HEK293 (cell line): ENCODE measurements at regions not wholly inside any gene's neighbourhood (a gene's known extent, or its start where the extent isn't known, plus 50 kb on each side); places are given as distances from the start of the nearest gene placed in this dataset.
"Not testable (repeated sequence)": the region's sequence is repeated elsewhere in the genome, so short reads cannot be mapped to it uniquely, and the experiment has no call there.

Experiments
- CTCF ChIA-PET: fragments of 350-600 bp; formaldehyde crosslinking; extraction: SDS; loops from one replicate; lab custom pipeline; 2021; ENCODE audit warnings: antibody characterized with exemption; lab: Yijun Ruan, JAX
- POLR2A ChIA-PET: fragments of 300-600 bp; formaldehyde crosslinking; extraction: SDS; loops from one replicate; lab custom pipeline; 2020; ENCODE audit warnings: antibody characterized with exemption, inconsistent platforms; lab: Yijun Ruan, JAX
- H3K27ac ChIP-seq: fragments of 200-500 bp; sonication (Bioruptor generic); 2 replicates; pipeline ENCODE4 v1.5.1; 2014; ENCODE audit warnings: low read depth, low read length, control low read depth, inconsistent platforms; ENCODE audit errors: extremely low read depth
- H3K36me3 ChIP-seq, 2 experiments: fragments of 200-500 bp in 1 of 2; sonication (Bioruptor generic) in 1 of 2; 1 replicate in 1 of 2; 2 replicates in 1 of 2; pipeline ENCODE4 v1.5.1; 2014 to 2017; ENCODE audit warnings: inconsistent platforms in 2 of 2, low read length in 2 of 2; ENCODE audit not compliant: control insufficient read depth in 2 of 2, insufficient read depth in 1 of 2
- H3K4me1 ChIP-seq: fragments of 200-500 bp; sonication (Bioruptor generic); 2 replicates; pipeline ENCODE4 v1.5.1; 2014; ENCODE audit warnings: mild to moderate bottlenecking, low read length, inconsistent platforms; ENCODE audit not compliant: control insufficient read depth, insufficient read depth
- H3K4me3 ChIP-seq: 2 replicates; pipeline ENCODE4 v1.5.1; 2011; ENCODE audit warnings: low read depth, mild to moderate bottlenecking, control low read depth, low read length, moderate library complexity
- H3K9me3 ChIP-seq: fragments of 200-500 bp; sonication (Bioruptor generic); 2 replicates; pipeline ENCODE4 v1.5.1; 2014; ENCODE audit warnings: low read depth, low read length, inconsistent platforms; ENCODE audit not compliant: control insufficient read depth, insufficient read depth
- GFI1B ChIP-seq: fragments of 450-650 bp; formaldehyde crosslinking; IDR thresholded peaks from 2 replicates; pipeline ENCODE4 v1.5.1; 2016; ENCODE audit warnings: missing biosample characterization, missing genetic modification characterization
- GLI4 ChIP-seq: fragments of 450-650 bp; formaldehyde crosslinking; IDR thresholded peaks from 2 replicates; pipeline ENCODE4 v1.5.1; 2016; ENCODE audit warnings: missing biosample characterization, missing genetic modification characterization
- GLIS2 ChIP-seq: fragments of 450-650 bp; formaldehyde crosslinking; IDR thresholded peaks from 2 replicates; pipeline ENCODE4 v1.5.1; 2016; ENCODE audit warnings: missing biosample characterization, missing genetic modification characterization
- IKZF3 ChIP-seq: fragments of 450-650 bp; IDR thresholded peaks from 2 replicates; pipeline ENCODE4 v1.5.0; 2018; ENCODE audit warnings: missing biosample characterization, mild to moderate bottlenecking, missing genetic modification characterization, moderate library complexity
- ZNF2 ChIP-seq: fragments of 450-650 bp; formaldehyde crosslinking; IDR thresholded peaks from 2 replicates; pipeline ENCODE4 v1.5.1; 2016; ENCODE audit warnings: missing biosample characterization, missing genetic modification characterization
- ZNF239 ChIP-seq: fragments of 450-650 bp; formaldehyde crosslinking; IDR thresholded peaks from 2 replicates; pipeline ENCODE4 v1.5.1; 2016; ENCODE audit warnings: missing biosample characterization, missing genetic modification characterization
- ZNF335 ChIP-seq: fragments of 450-650 bp; formaldehyde crosslinking; conservative IDR thresholded peaks from 2 replicates; pipeline ENCODE4 v1.5.1; 2016; ENCODE audit warnings: missing biosample characterization, missing genetic modification characterization
- ZNF366 ChIP-seq: fragments of 450-650 bp; formaldehyde crosslinking; conservative IDR thresholded peaks from 2 replicates; pipeline ENCODE4 v1.5.1; 2016; ENCODE audit warnings: missing biosample characterization, missing genetic modification characterization
- ZNF48 ChIP-seq: fragments of 450-650 bp; formaldehyde crosslinking; IDR thresholded peaks from 2 replicates; pipeline ENCODE4 v1.5.1; 2016; ENCODE audit warnings: missing biosample characterization, missing genetic modification characterization
- ZNF654 ChIP-seq: fragments of 450-650 bp; formaldehyde crosslinking; IDR thresholded peaks from 2 replicates; pipeline ENCODE4 v1.5.1; 2016; ENCODE audit warnings: low read depth, missing biosample characterization, missing genetic modification characterization
- ZNF830 ChIP-seq: fragments of 450-650 bp; IDR thresholded peaks from 2 replicates; pipeline ENCODE4 v1.5.0; 2018; ENCODE audit warnings: missing biosample characterization, missing genetic modification characterization, low read depth, mild to moderate bottlenecking, moderate library complexity
- TF ChIP-seq, protein P1 (sequence below): fragments of 450-650 bp; formaldehyde crosslinking; conservative IDR thresholded peaks from 2 replicates; pipeline ENCODE4 v1.5.1; 2016; ENCODE audit warnings: low read depth, missing biosample characterization, missing genetic modification characterization
- TF ChIP-seq, protein P2 (sequence below): fragments of 450-650 bp; formaldehyde crosslinking; IDR thresholded peaks from 2 replicates; pipeline ENCODE4 v1.5.1; 2017; ENCODE audit warnings: missing biosample characterization, missing genetic modification characterization
- TF ChIP-seq, protein P3 (sequence below): IDR thresholded peaks from 2 replicates; pipeline ENCODE4 v1.6.1; 2011; ENCODE audit warnings: mild to moderate bottlenecking, low read depth, low read length, borderline replicate concordance

DNA sequence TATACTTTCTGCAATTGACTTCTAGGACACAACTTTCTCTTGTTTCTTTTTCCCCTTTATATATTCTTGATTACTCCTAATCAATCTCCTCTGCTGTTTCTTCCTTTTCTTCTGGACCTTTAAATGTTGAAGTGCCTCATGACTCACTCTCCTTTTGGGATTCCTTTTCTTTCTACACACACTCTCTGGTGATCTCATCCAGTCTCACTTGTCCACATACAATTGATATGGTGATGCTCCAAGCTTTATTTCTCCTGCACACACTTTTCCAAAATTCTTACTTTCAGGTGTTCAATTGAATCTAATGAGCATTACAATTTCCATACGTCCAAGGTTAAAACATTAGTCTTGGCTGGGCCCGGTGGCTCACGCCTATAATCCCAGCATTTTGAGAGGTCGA lies 794.8 kb upstream of the EPHA5 start:
- no peak for TF ChIP-seq IKZF3 (tag by site-specific recombination)
- TF ChIP-seq GLIS2 (tag by site-specific recombination) = no peak
- no peak for TF ChIP-seq GLI4 (tag by site-specific recombination)
- TF ChIP-seq, protein P1, sequence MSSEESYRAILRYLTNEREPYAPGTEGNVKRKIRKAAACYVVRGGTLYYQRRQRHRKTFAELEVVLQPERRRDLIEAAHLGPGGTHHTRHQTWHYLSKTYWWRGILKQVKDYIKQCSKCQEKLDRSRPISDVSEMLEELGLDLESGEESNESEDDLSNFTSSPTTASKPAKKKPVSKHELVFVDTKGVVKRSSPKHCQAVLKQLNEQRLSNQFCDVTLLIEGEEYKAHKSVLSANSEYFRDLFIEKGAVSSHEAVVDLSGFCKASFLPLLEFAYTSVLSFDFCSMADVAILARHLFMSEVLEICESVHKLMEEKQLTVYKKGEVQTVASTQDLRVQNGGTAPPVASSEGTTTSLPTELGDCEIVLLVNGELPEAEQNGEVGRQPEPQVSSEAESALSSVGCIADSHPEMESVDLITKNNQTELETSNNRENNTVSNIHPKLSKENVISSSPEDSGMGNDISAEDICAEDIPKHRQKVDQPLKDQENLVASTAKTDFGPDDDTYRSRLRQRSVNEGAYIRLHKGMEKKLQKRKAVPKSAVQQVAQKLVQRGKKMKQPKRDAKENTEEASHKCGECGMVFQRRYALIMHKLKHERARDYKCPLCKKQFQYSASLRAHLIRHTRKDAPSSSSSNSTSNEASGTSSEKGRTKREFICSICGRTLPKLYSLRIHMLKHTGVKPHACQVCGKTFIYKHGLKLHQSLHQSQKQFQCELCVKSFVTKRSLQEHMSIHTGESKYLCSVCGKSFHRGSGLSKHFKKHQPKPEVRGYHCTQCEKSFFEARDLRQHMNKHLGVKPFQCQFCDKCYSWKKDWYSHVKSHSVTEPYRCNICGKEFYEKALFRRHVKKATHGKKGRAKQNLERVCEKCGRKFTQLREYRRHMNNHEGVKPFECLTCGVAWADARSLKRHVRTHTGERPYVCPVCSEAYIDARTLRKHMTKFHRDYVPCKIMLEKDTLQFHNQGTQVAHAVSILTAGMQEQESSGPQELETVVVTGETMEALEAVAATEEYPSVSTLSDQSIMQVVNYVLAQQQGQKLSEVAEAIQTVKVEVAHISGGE (tag by site-specific recombination) = no peak
- TF ChIP-seq ZNF48 = no peak
- TF ChIP-seq ZNF366 (tag by site-specific recombination) = no peak
- TF ChIP-seq ZNF654 (tag by site-specific recombination) = no peak
- no peak for TF ChIP-seq ZNF335 (tag by site-specific recombination)
- TF ChIP-seq, protein P2, sequence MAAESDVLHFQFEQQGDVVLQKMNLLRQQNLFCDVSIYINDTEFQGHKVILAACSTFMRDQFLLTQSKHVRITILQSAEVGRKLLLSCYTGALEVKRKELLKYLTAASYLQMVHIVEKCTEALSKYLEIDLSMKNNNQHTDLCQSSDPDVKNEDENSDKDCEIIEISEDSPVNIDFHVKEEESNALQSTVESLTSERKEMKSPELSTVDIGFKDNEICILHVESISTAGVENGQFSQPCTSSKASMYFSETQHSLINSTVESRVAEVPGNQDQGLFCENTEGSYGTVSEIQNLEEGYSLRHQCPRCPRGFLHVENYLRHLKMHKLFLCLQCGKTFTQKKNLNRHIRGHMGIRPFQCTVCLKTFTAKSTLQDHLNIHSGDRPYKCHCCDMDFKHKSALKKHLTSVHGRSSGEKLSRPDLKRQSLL (tag by site-specific recombination) = no peak
- TF ChIP-seq, protein P3, sequence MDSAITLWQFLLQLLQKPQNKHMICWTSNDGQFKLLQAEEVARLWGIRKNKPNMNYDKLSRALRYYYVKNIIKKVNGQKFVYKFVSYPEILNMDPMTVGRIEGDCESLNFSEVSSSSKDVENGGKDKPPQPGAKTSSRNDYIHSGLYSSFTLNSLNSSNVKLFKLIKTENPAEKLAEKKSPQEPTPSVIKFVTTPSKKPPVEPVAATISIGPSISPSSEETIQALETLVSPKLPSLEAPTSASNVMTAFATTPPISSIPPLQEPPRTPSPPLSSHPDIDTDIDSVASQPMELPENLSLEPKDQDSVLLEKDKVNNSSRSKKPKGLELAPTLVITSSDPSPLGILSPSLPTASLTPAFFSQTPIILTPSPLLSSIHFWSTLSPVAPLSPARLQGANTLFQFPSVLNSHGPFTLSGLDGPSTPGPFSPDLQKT = no peak
- TF ChIP-seq ZNF2 (tag by site-specific recombination) = no peak
- H3K4me1 ChIP-seq = no peaks in the 10 kb centered on the region
- no peak overlapping the region for H3K27ac ChIP-seq
- H3K9me3 ChIP-seq = no peaks in the 10 kb centered on the region
- no peaks in the 10 kb centered on the region for H3K36me3 ChIP-seq
- no peak overlapping the region for H3K4me3 ChIP-seq
- POLR2A ChIA-PET = interaction anchor here (0.7 kb wide), 1 partner anchor 560 kb away, joined by 9 read pairs; no protein-coding TSS in a partner anchor
- CTCF ChIA-PET = interaction anchor here (0.8 kb wide), 1 partner anchor 9 kb away, joined by 3 read pairs; no protein-coding TSS in a partner anchor

DNA sequence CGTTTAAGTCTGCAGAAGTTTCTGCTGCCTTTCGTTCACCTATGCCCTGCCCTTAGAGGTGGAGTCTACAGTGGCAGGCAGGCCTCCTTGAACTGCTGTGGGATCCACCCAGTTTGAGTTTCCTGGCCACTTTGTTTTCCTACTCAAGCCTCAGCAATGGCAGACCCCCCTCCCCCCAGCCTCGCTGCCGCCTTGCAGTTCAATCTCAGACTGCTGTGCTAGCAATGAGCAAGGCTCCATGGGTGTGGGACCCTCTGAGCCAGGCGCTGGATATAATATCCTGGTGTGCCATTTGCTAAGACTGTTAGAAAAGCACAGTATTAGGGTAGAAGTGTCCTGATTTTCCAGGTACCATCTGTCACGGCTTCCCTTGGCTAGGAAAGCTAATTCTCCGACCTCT lies 792.6 kb upstream of the EPHA5 start:
- CTCF ChIA-PET = interaction anchor here (0.7 kb wide), 1 partner anchor 55 kb away, joined by 3 read pairs; no protein-coding TSS in a partner anchor
- H3K9me3 ChIP-seq, POLR2A ChIA-PET, H3K4me3 ChIP-seq, H3K27ac ChIP-seq, H3K4me1 ChIP-seq, H3K36me3 ChIP-seq: not testable (repeated sequence)

DNA sequence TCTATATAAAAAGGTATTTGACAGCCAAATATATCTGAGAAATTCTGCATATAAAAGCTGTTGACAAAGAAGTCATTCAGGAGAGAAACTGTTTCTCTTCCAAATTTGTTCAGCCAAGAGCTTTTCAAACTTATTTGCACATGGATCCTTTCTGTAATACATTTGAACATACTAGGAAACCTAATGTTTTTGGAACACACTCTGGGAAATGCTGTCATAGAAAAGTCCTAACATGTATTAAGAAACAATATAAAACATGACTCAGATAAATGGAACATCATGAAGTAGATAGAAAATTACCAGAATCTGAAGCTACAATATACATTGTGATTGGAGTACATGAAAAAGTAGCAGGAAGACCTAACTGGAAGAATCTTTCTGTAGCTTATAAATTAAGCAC lies 781.5 kb upstream of the EPHA5 start:
- Histone ChIP-seq H3K4me1 (no peaks in the 10 kb centered on the region), H3K4me3 (no peak overlapping the region), H3K27ac (no peak overlapping the region), H3K9me3 (no peaks in the 10 kb centered on the region), H3K36me3 (no peaks in the 10 kb centered on the region)
- ChIA-PET CTCF (interaction anchor here (0.6 kb wide), 1 partner anchor 772 kb away, joined by 3 read pairs; no protein-coding TSS in a partner anchor), POLR2A (no interaction called here)
- TF ChIP-seq ZNF239 (no peak), ZNF830 (tag by site-specific recombination) (no peak)

DNA sequence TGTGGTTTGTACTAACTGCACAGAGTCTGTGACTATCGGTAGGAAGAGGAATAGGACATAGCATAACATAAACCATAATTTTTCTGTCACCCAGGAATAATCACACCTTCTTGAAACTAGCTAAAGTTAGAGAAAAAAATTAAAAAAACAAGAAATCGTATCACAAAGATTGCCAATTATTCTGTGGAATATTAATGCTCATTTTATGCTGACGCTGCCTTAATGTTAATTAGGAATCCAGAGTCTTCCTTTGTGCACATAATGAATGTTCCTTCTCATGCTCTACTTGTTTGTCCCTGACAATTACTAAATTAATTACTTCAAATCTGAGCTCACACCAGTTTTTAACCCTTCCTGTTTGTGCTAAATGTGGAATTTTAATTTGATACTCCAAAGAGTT lies 772.7 kb upstream of the EPHA5 start:
- Histone ChIP-seq H3K4me3 (no peak overlapping the region), H3K27ac (no peak overlapping the region), H3K9me3 (no peaks in the 10 kb centered on the region), H3K4me1 (no peaks in the 10 kb centered on the region), H3K36me3 (no peaks in the 10 kb centered on the region)
- TF ChIP-seq GFI1B = no peak
- ChIA-PET POLR2A (no interaction called here), CTCF (no interaction called here)
